Spleen (tissue), 7 donors: ENCODE measurements at regions not wholly inside any gene's neighbourhood (a gene's known extent, or its start where the extent isn't known, plus 50 kb on each side); places are given as distances from the start of the nearest gene placed in this dataset.

Experiments used
- CTCF ChIP-seq, 11 experiments: fragments of 200-600 bp in 7 of 11; fragments of 450-650 bp in 4 of 11; sonication (generic) in 4 of 11; IDR thresholded peaks in 8 of 11; conservative IDR thresholded peaks in 3 of 11; 1 replicate in 7 of 11; 2 replicates in 4 of 11; pipeline versions ENCODE4 v1.4.0 to v1.8.0; 2016 to 2021; ENCODE audit warnings: antibody characterized with exemption in 11 of 11, inconsistent platforms in 4 of 11, mild to moderate bottlenecking in 1 of 11
- POLR2A ChIP-seq, 3 donors: fragments of 450-650 bp; IDR thresholded peaks; one replicate each; pipeline ENCODE4 v1.5.1; 2017; ENCODE audit warnings: antibody characterized with exemption in 3 of 3, mild to moderate bottlenecking in 1 of 3
- POLR2AphosphoS5 ChIP-seq, 3 donors: sonication (generic); formaldehyde crosslinking; IDR thresholded peaks; one replicate each; pipeline ENCODE4 v1.5.1; 2017; ENCODE audit warnings: antibody characterized with exemption in 3 of 3
- donor health status: DM: no; HTN: no; CAD: no; lungs with moderate emphysema.
- donor health status: DM: no; HTN: no; CAD: no.
- donor health status: DM: no; HTN: no; CAD: no.

DNA sequence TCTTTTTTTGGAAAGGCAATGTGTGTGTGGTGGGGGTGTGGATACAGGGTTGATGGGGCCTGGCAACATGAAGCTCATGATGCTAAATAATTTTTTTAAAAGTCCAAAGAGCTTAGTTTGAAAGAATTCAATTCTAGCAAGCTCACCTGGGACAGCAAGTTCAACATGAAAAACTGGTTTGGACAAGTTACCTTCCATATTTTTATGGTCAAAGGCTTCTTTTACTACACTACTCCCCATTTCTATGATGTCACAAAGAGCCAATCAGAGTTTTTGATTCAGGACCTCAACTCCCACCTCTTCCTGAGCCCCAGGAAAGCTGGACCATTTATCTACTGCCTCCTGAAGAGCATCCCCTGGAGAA, 66.1 kb upstream of the CTNNBL1 start:
- TF ChIP-seq POLR2A (IDR thresholded peaks at IDR 0.05) (no peak), CTCF (IDR thresholded peaks at IDR 0.05 in 8 of 11, conservative IDR thresholded peaks at IDR 0.05 in 3 of 11) (no peak), POLR2AphosphoS5 (IDR thresholded peaks at IDR 0.05) (no peak)
